Right lobe of liver (tissue), 6 donors: ENCODE measurements at regions not wholly inside any gene's neighbourhood (a gene's known extent, or its start where the extent isn't known, plus 50 kb on each side); places are given as distances from the start of the nearest gene placed in this dataset.

Experiments
- ATAC-seq, 4 donors: fragments of 200-7000 bp; cut with Tn5 transposase; one replicate each; pipeline ENCODE4 v1.9.1; 2020; ENCODE audit warnings: mild to moderate bottlenecking in 4 of 4, moderate library complexity in 4 of 4
- DNase-seq, 3 donors: peaks; one replicate each; pipeline ENCODE4 v3.0.0-alpha.2; 2020
- H3K27ac ChIP-seq, 3 donors: fragments of 200-600 bp; one replicate each; pipeline ENCODE4 v1.8.0; 2022
- H3K27me3 ChIP-seq, 2 donors: fragments of 200-600 bp; one replicate each; pipeline ENCODE4 v1.8.0; 2022
- H3K36me3 ChIP-seq, 4 donors: fragments of 200-600 bp; sonication (generic) in 1 of 4; one replicate each; pipeline versions ENCODE4 v1.5.1 to v1.8.0; 2017 to 2022; ENCODE audit warnings: control low read depth in 1 of 4
- H3K4me1 ChIP-seq, 4 donors: fragments of 200-600 bp; sonication (generic) in 1 of 4; one replicate each; pipeline versions ENCODE4 v1.5.1 to v1.8.0; 2017 to 2022; ENCODE audit warnings: control low read depth in 1 of 4
- H3K4me3 ChIP-seq, 3 donors: fragments of 200-600 bp; one replicate each; pipeline ENCODE4 v1.8.0; 2022
- H3K9me3 ChIP-seq, 4 donors: fragments of 200-600 bp; sonication (generic) in 1 of 4; one replicate each; pipeline versions ENCODE4 v1.5.1 to v1.8.0; 2017 to 2022; ENCODE audit warnings: control low read depth in 1 of 4
- POLR2A ChIP-seq: fragments of 450-650 bp; IDR thresholded peaks from one replicate; pipeline ENCODE4 v1.6.1; 2017; ENCODE audit warnings: antibody characterized with exemption, mild to moderate bottlenecking
- WGBS: methylation state at CpG from one replicate; pipeline ENCODE4 v1.1.6; 2018; ENCODE audit warnings: low coverage, low lambda C conversion rate; ENCODE audit not compliant: insufficient coverage; ENCODE audit errors: missing lambda C conversion rate; 5-methylcytosine and 5-hydroxymethylcytosine counted together
- intact Hi-C, 2 donors: fragments of 100-400 bp; cut with DNase I; formaldehyde crosslinking; loops; one replicate each; pipeline versions ENCODE4 v1.11.2 to v1.14.1; 2022
- TF ChIP-seq, protein P1 (sequence below), 4 donors: fragments of 200-600 bp in 3 of 4; fragments of 450-650 bp in 1 of 4; IDR thresholded peaks; one replicate each; pipeline versions ENCODE4 v1.5.1 to v1.8.0; 2016 to 2022; ENCODE audit warnings: antibody characterized with exemption in 4 of 4, mild to moderate bottlenecking in 2 of 4
- donor health status: DM: no; HTN: yes; CAD: no.
- donor health status: DM: no; HTN: no; CAD: no.
- donor health status: DM: no; HTN: no; CAD: no.
- donor health status: DM: no; HTN: yes; CAD: no.
- donor health status: DM: no; HTN: yes; CAD: no.

DNA sequence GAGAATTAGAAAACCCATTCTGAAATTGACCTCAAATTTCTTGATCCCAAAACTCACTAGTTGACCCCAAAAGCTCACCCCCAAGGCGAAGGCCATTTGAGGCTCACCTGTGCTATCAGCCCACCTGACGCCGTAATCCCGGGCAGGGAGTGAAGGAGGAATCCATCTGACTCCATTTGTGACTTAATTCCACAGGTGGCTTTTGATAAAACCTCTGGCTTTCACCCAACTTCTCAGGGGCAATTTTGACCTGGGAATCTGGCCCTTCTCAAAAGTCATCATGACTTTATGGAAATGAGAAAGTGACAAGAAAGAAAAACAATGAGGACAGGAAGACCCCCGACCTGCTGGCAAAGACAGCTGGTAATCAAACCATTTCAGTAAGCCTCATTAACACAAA lies 86.9 kb upstream of the SALL3 start:
- no peak for ATAC-seq
- 53% methylated on average over 5 of the region's 5 CpGs for WGBS
- TF ChIP-seq, protein P1, sequence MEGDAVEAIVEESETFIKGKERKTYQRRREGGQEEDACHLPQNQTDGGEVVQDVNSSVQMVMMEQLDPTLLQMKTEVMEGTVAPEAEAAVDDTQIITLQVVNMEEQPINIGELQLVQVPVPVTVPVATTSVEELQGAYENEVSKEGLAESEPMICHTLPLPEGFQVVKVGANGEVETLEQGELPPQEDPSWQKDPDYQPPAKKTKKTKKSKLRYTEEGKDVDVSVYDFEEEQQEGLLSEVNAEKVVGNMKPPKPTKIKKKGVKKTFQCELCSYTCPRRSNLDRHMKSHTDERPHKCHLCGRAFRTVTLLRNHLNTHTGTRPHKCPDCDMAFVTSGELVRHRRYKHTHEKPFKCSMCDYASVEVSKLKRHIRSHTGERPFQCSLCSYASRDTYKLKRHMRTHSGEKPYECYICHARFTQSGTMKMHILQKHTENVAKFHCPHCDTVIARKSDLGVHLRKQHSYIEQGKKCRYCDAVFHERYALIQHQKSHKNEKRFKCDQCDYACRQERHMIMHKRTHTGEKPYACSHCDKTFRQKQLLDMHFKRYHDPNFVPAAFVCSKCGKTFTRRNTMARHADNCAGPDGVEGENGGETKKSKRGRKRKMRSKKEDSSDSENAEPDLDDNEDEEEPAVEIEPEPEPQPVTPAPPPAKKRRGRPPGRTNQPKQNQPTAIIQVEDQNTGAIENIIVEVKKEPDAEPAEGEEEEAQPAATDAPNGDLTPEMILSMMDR (IDR thresholded peaks at IDR 0.05), result no peak
- TF ChIP-seq POLR2A, result no peak

DNA sequence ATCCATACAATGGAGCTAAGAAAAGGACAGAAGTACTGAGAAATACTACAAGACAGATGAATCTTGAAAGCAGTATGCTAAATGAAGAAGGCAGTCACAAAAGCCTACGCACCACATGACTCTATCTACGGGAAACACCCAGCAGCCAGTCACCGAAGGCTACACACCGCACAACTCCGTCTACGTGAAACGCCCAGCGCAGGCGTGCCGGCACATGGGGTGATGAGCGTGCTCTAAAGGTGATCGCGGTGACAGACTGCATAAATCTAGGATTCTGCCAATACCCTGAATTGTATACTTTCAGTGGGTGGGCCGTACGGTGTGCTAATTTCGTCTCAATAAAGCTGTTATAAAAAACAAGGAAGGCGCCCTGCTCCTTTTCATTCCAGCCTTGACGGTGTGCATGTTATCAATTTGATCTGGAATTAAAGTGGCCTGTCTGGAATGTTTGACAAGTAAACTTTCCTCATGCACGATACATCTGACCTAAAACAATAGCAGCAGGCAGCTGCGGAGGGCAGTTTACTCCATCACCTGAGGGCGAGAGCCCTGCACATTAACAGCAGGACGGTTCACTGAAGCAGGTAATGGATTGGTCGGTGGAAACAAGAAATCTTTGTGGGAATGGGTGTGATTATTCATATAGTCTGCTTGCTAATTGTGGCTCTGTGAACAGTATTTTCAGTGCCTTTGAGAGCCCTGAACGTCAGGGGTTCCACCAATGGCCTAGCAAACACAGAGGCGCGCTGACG lies 86.2 kb upstream of the SALL3 start:
- ATAC-seq (no peak), DNase-seq (no peak)
- no peak overlapping the region for H3K4me3 ChIP-seq
- WGBS, result 65% methylated on average over 12 of the region's 27 CpGs
- no peak for TF ChIP-seq POLR2A
- TF ChIP-seq, protein P1 (IDR thresholded peaks at IDR 0.05), result no peak
- intact Hi-C loops, result no loop called here
- H3K27ac ChIP-seq, result no peak overlapping the region
- no peaks in the 10 kb centered on the region for H3K36me3 ChIP-seq
- no peaks in the 10 kb centered on the region for H3K27me3 ChIP-seq
- H3K4me1 ChIP-seq, result no peaks in the 10 kb centered on the region
- peaks cover 0 to 5% (median 2%) of the 10 kb centered on the region in 4 donors for H3K9me3 ChIP-seq

More for the DNA sequence above, 86.9 kb upstream of the SALL3 start:
- Histone ChIP-seq H3K36me3 (no peaks in the 10 kb centered on the region), H3K4me1 (no peaks in the 10 kb centered on the region), H3K9me3 (peaks cover 0 to 5% (median 2%) of the 10 kb centered on the region in 4 donors), H3K27ac (no peak overlapping the region), H3K4me3 (no peak overlapping the region), H3K27me3 (no peaks in the 10 kb centered on the region)
- intact Hi-C loops, result no loop called here
- DNase-seq, result no peak

DNA sequence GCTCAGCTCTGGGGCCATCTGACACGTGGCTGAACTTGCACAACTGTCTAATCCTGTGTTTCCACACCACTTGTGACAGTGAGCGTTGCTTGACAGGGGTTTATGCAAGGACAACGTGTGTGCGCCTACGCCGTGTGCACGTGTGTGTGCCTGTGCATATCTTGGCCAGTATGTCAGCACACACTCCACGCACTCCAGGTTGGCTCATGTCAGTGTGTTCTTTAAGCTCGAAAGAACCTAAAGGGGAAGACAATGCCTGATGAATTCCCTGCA lies 85.6 kb upstream of the SALL3 start:
- DNase-seq, result no peak
- Histone ChIP-seq H3K27ac (no peak overlapping the region), H3K4me1 (no peaks in the 10 kb centered on the region), H3K4me3 (no peak overlapping the region), H3K9me3 (peaks cover 0 to 5% (median under 1%) of the 10 kb centered on the region in 4 donors), H3K36me3 (no peaks in the 10 kb centered on the region), H3K27me3 (no peaks in the 10 kb centered on the region)
- intact Hi-C loops, result no loop called here
- no peak for TF ChIP-seq POLR2A
- TF ChIP-seq, protein P1 (IDR thresholded peaks at IDR 0.05), result no peak
- 75% methylated on average over 7 of the region's 9 CpGs for WGBS
- ATAC-seq, result no peak

DNA sequence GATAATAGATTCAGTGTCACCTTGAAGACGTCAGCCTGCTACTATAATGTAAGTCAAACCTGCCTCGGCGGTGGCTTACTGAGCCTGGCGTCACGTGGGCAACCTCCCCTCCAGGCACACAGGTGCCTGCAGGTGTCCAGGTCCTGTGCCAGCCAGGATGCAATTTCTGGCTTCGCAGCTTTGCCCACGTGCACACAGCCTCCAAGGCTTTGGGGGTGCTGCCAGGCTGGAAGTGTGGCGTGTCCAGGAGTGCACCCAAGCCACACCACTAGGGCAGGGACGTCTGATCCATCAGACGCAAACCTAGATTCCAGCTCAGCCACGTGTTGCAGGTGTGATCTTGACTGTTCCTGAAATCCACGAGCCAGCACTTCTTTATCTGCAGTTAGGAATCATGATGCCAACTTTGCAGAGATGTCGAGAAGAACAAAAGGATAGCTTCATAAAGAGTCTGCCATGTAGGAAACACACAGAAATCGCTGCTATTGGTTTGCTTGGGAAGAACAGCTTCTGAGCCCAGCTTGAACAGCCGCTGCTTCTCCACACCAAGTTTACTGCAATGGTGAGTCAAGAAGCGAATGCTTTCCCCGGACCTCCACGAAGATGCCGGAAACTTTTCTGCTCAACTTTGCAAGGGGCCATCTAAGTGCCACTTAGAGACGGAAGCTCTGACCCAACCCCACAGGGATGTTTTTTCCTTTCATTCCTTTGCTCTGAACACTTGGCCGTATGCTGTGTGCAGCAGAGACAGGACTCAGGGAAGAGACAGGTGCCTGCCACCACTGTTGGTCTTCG lies 84.2 kb upstream of the SALL3 start:
- WGBS, result 73% methylated on average over 14 of the region's 22 CpGs
- Histone ChIP-seq H3K27me3 (no peaks in the 10 kb centered on the region), H3K27ac (no peak overlapping the region), H3K36me3 (no peaks in the 10 kb centered on the region), H3K4me1 (no peaks in the 10 kb centered on the region), H3K4me3 (no peak overlapping the region), H3K9me3 (peaks cover 0 to 5% (median 0%) of the 10 kb centered on the region in 4 donors)
- no peak for DNase-seq
- TF ChIP-seq POLR2A, result no peak
- TF ChIP-seq, protein P1 (IDR thresholded peaks at IDR 0.05), result no peak
- intact Hi-C loops, result no loop called here
- no peak for ATAC-seq
